ENCODE measurements at regions not wholly inside any gene's neighbourhood (a gene's known extent, or its start where the extent isn't known, plus 50 kb on each side); places are given as distances from the start of the nearest gene placed in this dataset.

DNA sequence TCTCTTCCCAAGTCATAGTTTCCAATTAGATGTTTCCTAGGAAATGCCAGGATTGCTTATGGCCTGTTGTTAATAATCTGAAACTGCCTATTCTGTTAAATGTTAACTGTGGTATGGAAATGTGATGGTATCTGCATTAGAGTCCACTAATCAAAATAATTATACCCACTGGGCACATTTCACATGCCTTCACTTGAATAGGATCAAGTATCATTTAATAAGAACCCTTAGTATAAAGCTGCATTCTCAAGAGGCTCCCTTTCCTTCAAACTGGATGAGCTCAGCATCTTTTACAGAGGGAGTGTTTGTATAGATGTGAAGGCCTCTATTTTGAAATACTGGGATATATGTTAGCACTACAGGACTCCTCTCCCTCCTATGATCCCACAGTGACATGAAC, 477.2 kb upstream of the VRK2 start:
- Histone ChIP-seq H3K36me3 (ENCODE audit: insufficient read depth, low read length) (no peaks in the 10 kb centered on the region), H3K9me3 (ENCODE audit: low read length) (no peaks in the 10 kb centered on the region)

DNA sequence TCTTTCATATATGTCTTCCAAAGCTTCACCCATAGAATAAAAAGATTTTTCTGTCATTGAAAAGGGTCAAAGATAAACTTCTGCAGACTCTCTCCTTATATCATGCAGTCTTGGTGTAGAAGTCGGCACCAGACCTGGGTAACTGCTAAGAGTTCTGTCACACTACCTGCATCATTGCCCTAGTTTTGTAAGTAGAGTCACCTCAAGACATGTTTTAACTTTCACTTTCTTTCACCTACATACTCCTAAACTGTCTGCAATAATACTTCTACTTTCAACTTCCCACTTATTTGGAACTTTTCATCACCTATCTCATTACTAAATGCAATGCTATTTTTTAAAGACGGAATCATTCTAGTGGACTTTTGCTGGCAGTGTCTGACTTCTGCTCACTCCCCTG, 475.6 kb upstream of the VRK2 start:
- H3K36me3 ChIP-seq (ENCODE audit: insufficient read depth, low read length) = no peaks in the 10 kb centered on the region
- no peaks in the 10 kb centered on the region for H3K4me1 ChIP-seq (ENCODE audit: insufficient read depth, low read length)
- no peak overlapping the region for H2AFZ ChIP-seq (ENCODE audit: low read depth, low read length)
- no peak overlapping the region for H3K4me3 ChIP-seq (ENCODE audit: low read length)
- H3K9me3 ChIP-seq (ENCODE audit: low read length) = no peaks in the 10 kb centered on the region
- H3K27me3 ChIP-seq (ENCODE audit: insufficient read depth, low read length) = no peaks in the 10 kb centered on the region

More for the DNA sequence above, 477.2 kb upstream of the VRK2 start:
- no peak overlapping the region for H2AFZ ChIP-seq (ENCODE audit: low read depth, low read length)
- no peaks in the 10 kb centered on the region for H3K27me3 ChIP-seq (ENCODE audit: insufficient read depth, low read length)
- no peaks in the 10 kb centered on the region for H3K4me1 ChIP-seq (ENCODE audit: insufficient read depth, low read length)
- H3K4me3 ChIP-seq (ENCODE audit: low read length) = no peak overlapping the region

DNA sequence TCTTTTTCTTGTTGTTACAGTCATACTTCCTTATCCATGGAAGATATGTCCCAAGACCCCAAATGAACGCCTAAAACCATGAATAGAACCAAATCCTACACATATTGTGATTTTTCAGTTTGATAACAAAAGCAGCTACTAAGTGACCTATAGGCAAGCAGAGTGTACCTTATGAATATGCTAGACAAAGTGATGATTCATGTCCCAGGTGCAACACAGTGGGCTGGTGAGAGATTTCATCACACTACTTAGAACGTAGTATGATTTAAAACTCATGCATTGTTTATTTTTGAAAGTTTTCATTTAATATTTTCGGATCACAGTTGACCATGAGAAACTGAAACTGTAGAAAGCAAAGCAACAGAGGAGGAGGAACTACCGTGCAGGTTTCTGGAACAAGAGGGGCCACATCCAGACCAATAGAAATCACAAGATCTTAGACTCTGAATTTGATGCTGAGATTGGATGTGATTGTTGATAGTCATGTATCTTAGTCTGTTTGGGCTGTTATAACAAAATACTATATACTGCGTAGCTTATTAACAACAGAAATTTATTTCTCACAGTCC, 470.8 kb upstream of the VRK2 start:
- no peak overlapping the region for H2AFZ ChIP-seq (ENCODE audit: low read depth, low read length)
- no peaks in the 10 kb centered on the region for H3K9me3 ChIP-seq (ENCODE audit: low read length)
- no peak overlapping the region for H3K4me3 ChIP-seq (ENCODE audit: low read length)
- H3K4me1 ChIP-seq (ENCODE audit: insufficient read depth, low read length) = no peaks in the 10 kb centered on the region
- H3K27me3 ChIP-seq (ENCODE audit: insufficient read depth, low read length) = no peaks in the 10 kb centered on the region
- no peaks in the 10 kb centered on the region for H3K36me3 ChIP-seq (ENCODE audit: insufficient read depth, low read length)

DNA sequence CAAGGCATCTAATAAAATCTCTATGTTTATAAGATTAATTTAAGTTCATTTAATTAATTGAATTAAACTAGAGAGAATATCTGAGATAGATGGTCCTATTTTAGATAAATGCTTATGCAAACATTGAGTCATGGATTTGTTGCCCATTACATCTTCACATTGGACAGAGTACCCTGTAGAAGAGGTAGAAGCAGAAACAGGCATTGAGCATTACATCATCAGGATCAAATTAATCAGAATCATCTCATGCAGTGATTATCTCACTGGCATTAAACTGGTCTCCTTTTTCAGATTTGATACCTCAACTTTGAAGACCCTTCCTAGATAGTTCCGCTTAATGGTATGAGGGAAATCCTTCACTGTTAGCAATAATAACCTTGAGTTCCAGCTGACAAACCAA, 469.6 kb upstream of the VRK2 start:
- Histone ChIP-seq H3K9me3 (ENCODE audit: low read length) (no peaks in the 10 kb centered on the region), H3K4me1 (ENCODE audit: insufficient read depth, low read length) (no peaks in the 10 kb centered on the region), H3K27me3 (ENCODE audit: insufficient read depth, low read length) (no peaks in the 10 kb centered on the region), H3K4me3 (ENCODE audit: low read length) (no peak overlapping the region), H2AFZ (ENCODE audit: low read depth, low read length) (no peak overlapping the region), H3K36me3 (ENCODE audit: insufficient read depth, low read length) (no peaks in the 10 kb centered on the region)

DNA sequence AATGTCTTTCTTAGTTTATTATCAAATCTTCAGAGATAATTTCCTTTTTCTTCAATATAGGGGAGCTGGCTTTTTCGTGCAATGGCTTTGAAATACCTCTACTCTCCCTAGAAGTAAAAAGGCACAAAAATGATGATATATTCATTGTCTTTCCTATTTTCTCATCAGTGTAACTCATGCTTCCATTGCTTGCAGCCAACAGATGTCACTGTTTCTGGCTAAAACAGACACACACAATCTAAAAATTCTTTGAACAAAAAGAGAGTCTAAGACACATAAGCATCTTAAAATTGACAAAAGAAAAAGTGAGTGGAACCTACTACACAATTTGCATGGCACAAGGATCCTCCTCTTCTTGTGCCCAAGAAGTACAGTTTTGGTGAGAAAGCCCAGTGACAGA, 448.7 kb upstream of the VRK2 start:
- Histone ChIP-seq H3K9me3 (ENCODE audit: low read length) (no peaks in the 10 kb centered on the region), H3K4me3 (ENCODE audit: low read length) (no peak overlapping the region)

DNA sequence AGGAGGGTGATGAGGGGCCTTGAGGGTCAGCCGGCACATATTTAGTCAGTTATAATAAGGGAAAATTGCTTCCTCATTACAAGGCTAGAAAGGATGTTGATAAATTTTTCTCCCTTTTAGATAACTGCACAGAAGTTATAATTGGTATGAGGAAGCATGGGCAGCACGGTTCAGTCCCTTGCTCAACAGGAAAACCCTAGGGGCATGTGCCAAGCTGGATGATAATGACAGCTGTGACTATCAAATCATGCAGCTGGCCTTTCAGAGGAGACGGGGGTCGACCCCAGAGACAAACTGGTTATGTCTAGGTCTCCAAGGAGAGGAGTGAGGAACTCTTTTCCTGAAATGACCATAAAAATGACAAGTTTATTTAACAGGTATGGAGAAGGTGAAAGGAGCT, 448.1 kb upstream of the VRK2 start:
- H3K9me3 ChIP-seq (ENCODE audit: low read length) = no peaks in the 10 kb centered on the region
- no peaks in the 10 kb centered on the region for H3K36me3 ChIP-seq (ENCODE audit: insufficient read depth, low read length)
- no peaks in the 10 kb centered on the region for H3K27me3 ChIP-seq (ENCODE audit: insufficient read depth, low read length)

More for the DNA sequence above, 448.7 kb upstream of the VRK2 start:
- Histone ChIP-seq H3K27me3 (ENCODE audit: insufficient read depth, low read length) (no peaks in the 10 kb centered on the region), H3K4me1 (ENCODE audit: insufficient read depth, low read length) (peaks cover 10% of the 10 kb centered on the region), H2AFZ (ENCODE audit: low read depth, low read length) (no peak overlapping the region), H3K36me3 (ENCODE audit: insufficient read depth, low read length) (no peaks in the 10 kb centered on the region)

DNA sequence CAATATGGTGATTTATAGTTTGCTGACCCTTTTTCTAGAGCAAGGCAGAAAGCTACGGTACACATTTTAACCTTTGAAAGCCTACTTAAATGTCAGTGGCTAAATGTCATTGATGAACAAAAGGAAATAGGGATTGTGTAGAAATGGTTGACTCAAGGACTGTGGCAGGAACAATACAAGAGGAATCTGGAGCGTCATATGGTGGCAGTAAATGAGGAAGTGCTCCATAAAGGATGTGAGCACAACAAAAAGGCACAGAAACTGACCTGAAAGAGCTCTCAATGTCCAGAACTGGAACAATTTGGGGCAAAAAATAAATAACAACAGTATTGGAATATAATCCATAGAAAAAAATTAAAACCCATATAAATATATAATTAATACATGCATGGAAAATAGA, 443.9 kb upstream of the VRK2 start:
- H3K9me3 ChIP-seq (ENCODE audit: low read length) = no peaks in the 10 kb centered on the region
- H3K36me3 ChIP-seq (ENCODE audit: insufficient read depth, low read length) = no peaks in the 10 kb centered on the region
- H3K4me1 ChIP-seq (ENCODE audit: insufficient read depth, low read length) = peaks cover 10% of the 10 kb centered on the region
- H3K4me3 ChIP-seq (ENCODE audit: low read length) = no peak overlapping the region
- H3K27me3 ChIP-seq (ENCODE audit: insufficient read depth, low read length) = no peaks in the 10 kb centered on the region
- H2AFZ ChIP-seq (ENCODE audit: low read depth, low read length) = no peak overlapping the region

More for the DNA sequence above, 448.1 kb upstream of the VRK2 start:
- H3K4me3 ChIP-seq (ENCODE audit: low read length) = no peak overlapping the region
- H2AFZ ChIP-seq (ENCODE audit: low read depth, low read length) = no peak overlapping the region
- H3K4me1 ChIP-seq (ENCODE audit: insufficient read depth, low read length) = peaks cover 10% of the 10 kb centered on the region

DNA sequence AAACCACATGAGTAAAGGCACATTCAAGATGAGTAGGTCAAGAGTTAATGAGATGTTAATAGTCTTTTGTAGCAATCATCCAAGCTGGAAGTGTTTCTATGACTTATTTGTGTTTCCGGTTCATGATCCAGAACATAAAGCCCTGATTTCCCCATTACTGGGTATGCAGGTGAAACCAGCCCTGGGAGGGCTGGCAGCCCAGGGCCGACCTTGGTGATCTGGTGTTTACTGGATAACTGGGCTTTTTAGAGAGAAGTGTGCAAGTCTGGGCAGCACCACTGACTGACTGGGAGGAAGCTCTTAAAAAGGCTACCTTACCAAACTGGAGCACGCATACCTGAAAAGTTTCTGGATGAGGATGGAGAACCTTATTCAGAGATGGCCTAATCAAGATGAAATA, 431.6 kb upstream of the VRK2 start:
- H3K27me3 ChIP-seq (ENCODE audit: insufficient read depth, low read length) = no peaks in the 10 kb centered on the region
- no peak overlapping the region for H2AFZ ChIP-seq (ENCODE audit: low read depth, low read length)
- H3K36me3 ChIP-seq (ENCODE audit: insufficient read depth, low read length) = no peaks in the 10 kb centered on the region
- H3K4me3 ChIP-seq (ENCODE audit: low read length) = no peak overlapping the region
- no peaks in the 10 kb centered on the region for H3K4me1 ChIP-seq (ENCODE audit: insufficient read depth, low read length)
- no peaks in the 10 kb centered on the region for H3K9me3 ChIP-seq (ENCODE audit: low read length)

DNA sequence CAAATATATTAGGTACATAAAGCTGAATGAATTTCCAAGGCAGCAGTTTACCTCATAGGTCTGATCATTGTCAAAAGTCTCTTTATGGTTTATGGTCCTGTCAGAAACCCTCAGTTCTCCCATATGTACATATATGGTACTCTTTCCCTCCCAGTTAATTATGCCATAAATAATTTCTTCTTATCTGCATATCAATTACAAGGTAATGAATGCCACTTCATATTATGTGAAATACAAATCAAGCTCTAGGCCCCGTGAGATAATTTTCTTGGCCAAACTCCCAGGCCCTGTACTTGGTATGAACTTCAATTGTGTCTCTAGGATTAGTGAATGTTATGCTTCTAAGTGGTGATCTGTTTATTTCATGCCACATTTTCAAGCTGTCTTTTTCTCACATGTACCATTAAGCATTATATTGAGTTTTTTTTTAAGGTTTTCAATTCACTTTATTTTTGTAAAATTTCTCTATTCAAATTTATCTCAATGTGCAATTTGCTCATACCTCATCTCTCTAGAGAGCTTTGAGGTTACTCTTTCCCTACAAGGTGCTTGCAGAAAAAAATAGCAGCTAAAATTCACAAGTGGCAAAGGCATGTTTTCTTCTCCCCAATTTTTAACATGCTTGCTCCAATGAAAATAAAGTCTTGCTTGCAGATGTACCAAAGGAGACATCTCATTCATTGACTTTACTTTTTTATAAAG, 430.6 kb upstream of the VRK2 start:
- Histone ChIP-seq H3K4me3 (ENCODE audit: low read length) (no peak overlapping the region), H2AFZ (ENCODE audit: low read depth, low read length) (no peak overlapping the region), H3K4me1 (ENCODE audit: insufficient read depth, low read length) (no peaks in the 10 kb centered on the region), H3K36me3 (ENCODE audit: insufficient read depth, low read length) (no peaks in the 10 kb centered on the region), H3K9me3 (ENCODE audit: low read length) (no peaks in the 10 kb centered on the region), H3K27me3 (ENCODE audit: insufficient read depth, low read length) (no peaks in the 10 kb centered on the region)

DNA sequence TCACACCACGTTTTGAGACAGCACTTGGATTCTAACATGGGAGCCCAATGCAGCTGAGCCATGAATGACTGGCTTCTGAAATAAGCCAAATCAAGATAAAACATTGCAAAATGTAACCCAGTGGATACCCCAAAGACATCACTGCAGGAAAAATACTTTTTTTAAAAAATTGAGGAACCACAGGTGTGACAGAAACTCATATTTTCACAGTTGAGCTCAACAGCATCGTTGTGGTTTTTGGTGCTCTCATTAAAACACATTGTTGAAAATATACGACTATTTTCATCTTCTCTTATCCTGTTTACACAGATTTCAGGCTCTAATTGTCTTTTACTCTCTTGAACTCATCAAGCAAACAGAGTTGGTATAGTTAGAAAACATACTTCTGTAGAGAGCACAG, 429.3 kb upstream of the VRK2 start:
- Histone ChIP-seq H3K27me3 (ENCODE audit: insufficient read depth, low read length) (no peaks in the 10 kb centered on the region), H3K36me3 (ENCODE audit: insufficient read depth, low read length) (no peaks in the 10 kb centered on the region), H3K4me3 (ENCODE audit: low read length) (no peak overlapping the region), H3K4me1 (ENCODE audit: insufficient read depth, low read length) (peaks cover 2% of the 10 kb centered on the region), H3K9me3 (ENCODE audit: low read length) (no peaks in the 10 kb centered on the region), H2AFZ (ENCODE audit: low read depth, low read length) (no peak overlapping the region)

DNA sequence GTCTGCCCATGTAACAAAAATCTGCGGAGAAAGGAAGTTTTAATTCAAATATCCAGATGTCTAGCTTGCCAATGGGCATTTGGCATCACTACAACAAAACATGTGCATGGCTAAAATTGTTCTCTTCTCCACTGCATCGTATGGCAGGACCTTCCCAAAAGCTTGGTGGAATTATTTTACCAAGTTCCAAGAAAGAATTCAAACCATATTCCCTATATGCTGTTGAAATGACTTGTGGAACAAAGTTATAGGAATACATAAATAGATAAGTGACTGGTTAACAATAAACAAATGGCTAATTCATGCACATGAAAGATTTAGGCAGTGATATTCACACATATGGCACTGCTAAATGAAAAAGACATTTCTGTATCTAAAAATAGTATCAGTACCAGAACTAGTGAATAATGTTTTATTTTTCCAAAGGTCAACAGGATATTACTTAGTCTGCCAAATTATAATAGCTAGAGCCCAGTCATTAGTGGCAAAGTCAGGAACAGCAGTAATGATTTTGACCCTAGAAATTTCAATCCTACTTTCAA, 425.4 kb upstream of the VRK2 start:
- H3K9me3 ChIP-seq (ENCODE audit: low read length) = no peaks in the 10 kb centered on the region
- no peak overlapping the region for H2AFZ ChIP-seq (ENCODE audit: low read depth, low read length)
- H3K4me1 ChIP-seq (ENCODE audit: insufficient read depth, low read length) = peaks cover 5% of the 10 kb centered on the region
- H3K36me3 ChIP-seq (ENCODE audit: insufficient read depth, low read length) = no peaks in the 10 kb centered on the region
- no peaks in the 10 kb centered on the region for H3K27me3 ChIP-seq (ENCODE audit: insufficient read depth, low read length)
- no peak overlapping the region for H3K4me3 ChIP-seq (ENCODE audit: low read length)

DNA sequence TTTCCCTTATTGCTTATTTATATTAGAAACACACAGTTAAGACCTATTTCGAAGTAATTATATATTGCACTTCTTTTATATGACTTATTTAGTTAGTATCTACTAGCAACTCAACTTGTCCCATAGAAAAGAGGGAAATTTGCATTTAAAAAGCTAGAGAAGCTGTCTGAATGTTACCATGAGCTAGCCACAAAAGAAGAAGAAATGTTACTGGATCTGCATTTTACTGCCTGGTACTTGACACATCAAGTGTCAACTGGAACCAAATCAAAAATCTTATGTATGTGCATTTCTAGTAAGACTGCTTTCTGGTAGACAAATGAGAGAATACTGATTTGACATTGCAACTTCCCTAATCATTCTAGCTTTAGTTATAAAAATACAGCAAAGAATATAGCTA, 424.6 kb upstream of the VRK2 start:
- Histone ChIP-seq H3K36me3 (ENCODE audit: insufficient read depth, low read length) (no peaks in the 10 kb centered on the region), H3K4me3 (ENCODE audit: low read length) (no peak overlapping the region), H3K27me3 (ENCODE audit: insufficient read depth, low read length) (no peaks in the 10 kb centered on the region), H3K4me1 (ENCODE audit: insufficient read depth, low read length) (peaks cover 5% of the 10 kb centered on the region), H2AFZ (ENCODE audit: low read depth, low read length) (no peak overlapping the region), H3K9me3 (ENCODE audit: low read length) (no peaks in the 10 kb centered on the region)

DNA sequence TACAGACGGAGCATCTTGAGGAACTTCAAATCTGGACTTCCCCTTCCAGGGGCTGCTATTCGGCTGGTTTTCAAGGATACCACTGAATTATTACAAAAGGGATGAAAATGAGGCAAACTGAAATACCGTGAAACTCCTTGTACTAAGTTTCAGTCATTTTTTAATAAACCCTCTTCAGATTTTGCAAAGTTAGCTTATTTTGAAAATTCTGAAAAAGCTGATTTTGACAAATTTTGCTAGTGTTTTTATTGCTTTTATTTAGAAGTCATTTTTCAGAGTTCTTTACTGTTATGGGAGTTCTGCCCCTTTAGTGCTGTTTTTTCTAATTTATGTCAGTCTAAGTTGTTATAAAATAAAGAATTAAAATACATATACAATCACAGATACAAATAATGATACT, 390.4 kb upstream of the VRK2 start:
- Histone ChIP-seq H3K36me3 (ENCODE audit: insufficient read depth, low read length) (no peaks in the 10 kb centered on the region), H3K4me1 (ENCODE audit: insufficient read depth, low read length) (no peaks in the 10 kb centered on the region), H3K27me3 (ENCODE audit: insufficient read depth, low read length) (no peaks in the 10 kb centered on the region), H3K4me3 (ENCODE audit: low read length) (no peak overlapping the region), H2AFZ (ENCODE audit: low read depth, low read length) (no peak overlapping the region), H3K9me3 (ENCODE audit: low read length) (no peaks in the 10 kb centered on the region)

DNA sequence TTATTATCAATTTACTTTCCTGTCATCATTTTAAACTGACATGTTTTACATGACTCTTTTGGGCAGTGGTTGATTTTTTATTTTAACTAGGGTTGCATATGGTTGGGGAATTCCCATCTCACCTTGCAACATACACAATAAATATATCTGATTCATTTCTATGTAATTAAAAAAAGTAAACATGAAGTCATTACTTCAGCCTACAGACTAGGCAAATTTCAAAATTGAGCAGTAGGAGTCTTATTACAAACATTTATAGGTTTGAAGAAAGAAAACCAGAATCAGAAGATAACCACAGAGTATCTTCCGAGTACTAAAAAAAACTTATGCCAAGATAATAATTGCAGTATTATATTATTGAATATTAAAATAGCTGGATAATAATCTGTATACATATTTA, 377.0 kb upstream of the VRK2 start:
- H3K36me3 ChIP-seq (ENCODE audit: insufficient read depth, low read length) = no peaks in the 10 kb centered on the region
- H3K4me3 ChIP-seq (ENCODE audit: low read length) = no peak overlapping the region
- H2AFZ ChIP-seq (ENCODE audit: low read depth, low read length) = no peak overlapping the region
- no peaks in the 10 kb centered on the region for H3K27me3 ChIP-seq (ENCODE audit: insufficient read depth, low read length)
- no peaks in the 10 kb centered on the region for H3K9me3 ChIP-seq (ENCODE audit: low read length)
- H3K4me1 ChIP-seq (ENCODE audit: insufficient read depth, low read length) = no peaks in the 10 kb centered on the region
